Right kidney (tissue), 1 donor: ENCODE measurements at regions not wholly inside any gene's neighbourhood (a gene's known extent, or its start where the extent isn't known, plus 50 kb on each side); places are given as distances from the start of the nearest gene placed in this dataset.

Source experiments
- DNase-seq: peaks from one replicate; pipeline ENCODE4 v3.0.0-alpha.2; 2016

GRCh38 chrX:10902001-10902400, 209.1 kb upstream of the HCCS start:
- no peak for DNase-seq

- DNase-seq, result no peak
These were observed 207.6 kb upstream of the HCCS start for GRCh38 chrX:10903523-10903922.

- DNase-seq, result no peak
These were observed 206.9 kb upstream of the HCCS start for GRCh38 chrX:10904220-10904619.

- DNase-seq, result no peak
These were observed 204.3 kb upstream of the HCCS start for GRCh38 chrX:10906866-10907265.

GRCh38 chrX:10922159-10922558, 189.0 kb upstream of the HCCS start:
- no peak for DNase-seq

GRCh38 chrX:10922835-10923234, 188.3 kb upstream of the HCCS start:
- no peak for DNase-seq

GRCh38 chrX:10923466-10923865, 187.7 kb upstream of the HCCS start:
- DNase-seq, result no peak

GRCh38 chrX:10926404-10926803, 184.7 kb upstream of the HCCS start:
- no peak for DNase-seq

DNA sequence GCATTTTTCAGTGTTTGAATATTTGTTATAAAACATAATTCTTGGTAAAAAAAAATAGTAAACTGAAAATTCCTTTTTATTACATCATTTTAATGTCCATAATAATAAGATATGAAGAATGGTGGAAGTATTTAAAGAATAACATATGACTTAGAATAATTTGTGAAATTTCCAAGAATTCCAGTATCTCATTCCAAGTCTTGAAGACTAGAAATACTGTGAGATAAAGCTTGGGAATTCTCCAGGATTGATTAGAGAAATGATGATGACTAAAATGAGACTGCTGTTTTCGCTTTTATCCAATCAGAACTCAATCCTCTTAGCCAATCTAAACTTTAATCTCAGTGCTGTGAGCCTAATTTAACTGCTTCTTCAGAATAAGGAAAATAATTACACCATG, 184.2 kb upstream of the HCCS start:
- no peak for DNase-seq

DNA sequence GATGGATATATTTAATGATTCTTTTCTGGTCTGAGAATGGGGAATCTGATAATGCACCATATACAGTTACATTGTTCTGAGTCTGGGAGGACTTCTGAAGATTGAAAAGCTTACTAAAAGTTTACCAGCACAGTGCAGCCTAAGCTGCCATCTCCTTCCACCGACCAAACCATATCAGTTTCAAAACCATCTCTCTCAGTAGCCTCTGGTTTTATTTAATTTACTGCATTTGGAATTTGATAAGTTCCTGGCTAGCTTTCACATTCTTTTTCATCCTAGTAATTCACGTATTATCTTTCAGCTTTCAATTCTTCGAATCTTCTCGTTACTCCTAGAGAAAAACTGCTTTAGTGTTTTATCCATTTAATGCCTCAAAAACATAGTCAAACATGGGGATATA, 181.4 kb upstream of the HCCS start:
- no peak for DNase-seq

- DNase-seq, result no peak
These were observed 181.0 kb upstream of the HCCS start for GRCh38 chrX:10930151-10930550.

- DNase-seq, result no peak
These were observed 179.2 kb upstream of the HCCS start for GRCh38 chrX:10931976-10932375.

DNA sequence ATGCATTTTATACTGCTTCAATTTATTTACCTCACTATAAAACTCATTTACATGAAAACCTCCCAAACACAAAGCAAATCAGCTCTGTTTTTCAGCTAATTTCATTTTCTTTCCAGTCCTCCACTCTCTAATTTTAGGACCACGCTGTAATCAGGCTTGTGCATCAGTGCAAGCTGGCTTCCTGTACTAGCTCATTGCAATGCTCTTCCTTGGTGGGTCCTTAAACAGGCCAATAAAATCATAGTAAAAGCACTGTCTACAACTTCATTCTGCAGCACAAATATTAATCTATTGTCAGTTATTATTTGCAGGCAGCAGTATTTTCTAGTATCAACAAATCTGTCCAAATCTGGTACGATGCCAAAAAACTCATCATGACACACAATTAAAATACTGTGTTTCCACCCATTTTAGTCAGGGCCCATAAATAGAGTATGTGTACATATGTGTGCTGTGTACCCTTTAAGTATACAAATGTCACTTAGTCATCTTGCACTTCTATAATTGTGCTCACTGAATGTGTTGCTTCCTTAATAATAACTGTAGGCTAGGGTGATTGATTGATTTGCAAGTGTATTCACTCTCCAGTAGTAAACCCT, 178.2 kb upstream of the HCCS start:
- DNase-seq, result no peak

GRCh38 chrX:10935501-10935900, 175.6 kb upstream of the HCCS start:
- DNase-seq, result no peak

DNA sequence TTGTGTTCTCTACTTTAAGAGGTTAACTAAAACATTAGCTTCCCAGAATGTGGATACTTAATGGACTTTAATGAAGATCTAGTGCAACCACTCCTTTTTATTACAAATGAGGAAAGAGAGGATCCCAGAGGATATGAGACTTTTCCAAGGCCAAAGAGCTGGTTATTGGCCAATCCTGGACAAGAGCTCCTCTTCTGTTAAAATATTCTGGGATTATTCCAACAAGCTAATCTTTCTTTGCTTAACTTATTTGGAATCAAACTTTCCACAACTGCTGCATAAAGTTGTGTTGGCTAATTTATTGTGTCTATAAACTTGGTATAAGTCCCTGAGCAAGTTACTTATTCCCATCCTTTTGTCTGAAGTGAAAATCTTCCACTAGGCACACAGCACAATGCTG, 174.2 kb upstream of the HCCS start:
- no peak for DNase-seq

DNA sequence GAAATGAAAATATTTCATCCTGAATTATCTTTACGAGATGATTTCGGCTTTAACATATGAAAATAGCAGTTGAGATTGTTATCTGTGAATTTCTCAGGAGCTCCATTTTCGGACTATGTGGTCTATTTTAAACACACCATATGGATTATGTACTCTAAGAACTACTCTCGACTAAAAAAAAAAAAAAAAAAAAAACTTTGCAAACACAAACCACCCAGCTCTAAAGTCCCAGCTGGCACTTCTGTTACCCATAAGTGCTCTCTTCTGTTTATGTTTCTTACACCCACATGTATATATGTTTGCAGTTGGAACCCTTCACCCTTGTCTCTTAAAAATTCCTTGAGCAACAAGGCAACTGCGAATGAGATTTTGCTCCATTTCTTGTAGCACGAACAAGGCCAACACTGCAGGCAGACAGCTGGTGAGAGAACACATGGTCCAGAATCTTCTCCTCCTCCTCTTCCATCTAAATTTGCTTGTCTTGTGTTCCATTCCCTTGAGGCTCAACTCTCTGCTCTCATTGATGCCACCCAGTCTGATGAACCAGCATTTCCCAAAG, 172.7 kb upstream of the HCCS start:
- DNase-seq, result no peak

DNA sequence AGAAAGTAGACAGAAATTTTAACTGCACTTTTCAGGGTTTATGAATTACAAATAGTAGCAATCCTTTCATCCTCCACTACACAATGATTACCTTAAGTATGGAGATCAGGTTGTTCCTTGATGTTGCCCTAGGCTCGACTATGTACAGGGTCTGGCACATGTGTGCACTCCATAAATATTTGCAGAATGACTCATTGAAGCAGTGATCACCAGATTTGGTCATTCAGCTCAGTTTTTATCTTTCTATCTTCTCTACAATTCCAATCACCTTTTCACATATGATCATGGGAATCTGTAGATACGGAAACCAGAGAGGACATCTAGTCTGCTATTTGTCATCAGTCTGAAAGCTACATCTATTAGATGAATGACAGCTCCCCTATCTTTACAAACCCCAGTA, 171.7 kb upstream of the HCCS start:
- no peak for DNase-seq

DNA sequence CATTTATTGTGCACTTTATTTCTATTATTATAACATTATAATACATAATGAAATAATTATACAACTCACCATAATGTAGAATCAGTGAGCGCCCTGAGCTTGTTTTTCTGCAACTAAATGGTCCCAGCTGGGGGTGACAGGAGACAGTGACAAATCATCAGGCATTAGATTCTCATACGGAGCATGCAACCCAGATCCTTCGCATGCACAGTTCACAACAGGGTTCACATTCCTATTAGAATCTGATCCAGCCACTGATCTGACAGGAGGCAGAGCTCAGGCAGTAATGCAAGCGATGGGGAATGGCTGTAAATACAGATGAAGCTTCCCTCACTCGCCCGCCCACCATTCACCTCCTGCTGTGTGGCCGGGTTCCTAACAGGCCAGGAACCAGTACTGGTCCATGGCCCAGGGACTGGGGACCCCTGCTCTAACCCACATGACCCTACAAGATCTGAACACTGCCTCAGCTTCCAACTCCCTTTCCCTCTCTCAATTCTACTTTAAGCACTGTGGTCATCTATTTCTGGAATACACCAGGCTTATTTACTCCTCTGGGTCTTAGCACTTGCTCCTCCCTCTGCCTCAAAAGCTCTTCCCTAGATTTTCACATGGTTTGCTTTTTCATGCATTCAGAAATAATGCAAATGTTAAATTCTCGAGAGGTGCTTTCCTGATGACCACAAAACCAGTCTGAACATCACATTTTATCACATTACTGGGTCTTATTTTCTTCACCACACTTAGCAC, 166.8 kb upstream of the HCCS start:
- no peak for DNase-seq

DNA sequence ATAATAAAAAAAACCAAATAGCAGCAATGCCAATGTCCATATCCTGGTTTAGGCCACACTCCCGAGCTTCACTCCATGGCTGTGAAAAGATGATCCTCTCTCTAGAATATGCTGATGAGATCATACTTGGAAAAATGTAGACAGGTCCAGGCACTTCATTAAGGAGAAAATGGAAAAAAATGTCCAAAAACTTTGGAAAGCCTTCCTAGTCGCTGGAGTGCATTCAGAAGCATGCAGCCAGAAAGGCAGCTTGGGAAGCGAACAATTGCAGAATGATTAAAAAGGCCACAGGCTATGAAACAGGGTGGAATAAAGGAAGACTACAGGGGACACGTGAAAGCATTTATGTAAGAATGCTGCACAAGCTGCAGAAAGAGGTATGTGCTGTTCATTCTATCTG, 165.6 kb upstream of the HCCS start:
- DNase-seq, result no peak

- no peak for DNase-seq
These were observed 161.6 kb upstream of the HCCS start for GRCh38 chrX:10949541-10949940.

DNA sequence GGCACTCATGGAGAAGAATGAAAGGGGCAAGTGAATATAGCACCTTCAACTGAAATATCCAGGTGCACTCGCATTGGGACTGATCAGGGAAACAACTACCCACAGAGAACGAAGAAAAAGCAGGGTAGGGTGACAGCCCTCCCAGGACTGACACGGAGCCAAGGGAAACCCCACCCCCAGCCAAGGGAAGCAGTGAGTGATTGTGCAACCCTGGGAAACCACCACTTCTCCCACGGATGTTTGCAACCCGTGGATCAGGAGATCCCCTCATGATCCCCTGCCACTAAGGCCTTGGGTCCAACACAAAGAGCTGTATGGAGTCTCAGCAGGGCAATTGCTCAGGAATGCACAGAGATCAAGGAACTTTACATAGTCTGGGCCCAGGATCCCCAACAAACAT, 158.5 kb upstream of the HCCS start:
- no peak for DNase-seq

DNA sequence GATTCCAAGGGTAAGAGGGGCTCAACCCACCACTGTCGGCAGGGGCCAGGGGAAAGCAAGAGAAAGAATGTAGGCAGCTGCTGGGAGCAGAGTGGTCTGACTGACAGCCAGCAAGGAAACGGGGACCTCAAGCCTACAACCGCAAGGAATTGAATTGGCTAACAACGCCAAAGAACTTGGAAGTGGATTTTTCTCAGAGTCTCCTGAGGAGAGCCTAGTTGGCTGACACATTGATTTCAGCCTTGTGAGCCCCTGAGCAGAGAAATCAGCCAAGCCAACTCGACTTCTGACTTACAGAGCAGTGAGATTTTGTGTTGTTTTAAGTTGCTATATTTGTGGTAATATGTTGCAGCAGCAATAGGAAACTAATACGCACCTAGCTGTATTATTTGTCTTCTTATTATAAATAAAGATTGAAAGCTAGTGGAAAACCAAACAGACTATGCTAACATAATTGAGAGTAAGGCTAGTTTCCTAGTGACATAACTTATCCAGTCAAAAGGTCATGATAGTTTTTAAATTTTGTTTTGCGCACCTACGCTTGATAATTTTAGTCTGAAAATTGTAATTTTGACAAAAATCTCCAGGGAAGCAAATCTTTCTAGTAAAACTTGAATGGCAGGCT, 145.8 kb upstream of the HCCS start:
- no peak for DNase-seq

- no peak for DNase-seq
These were observed 145.1 kb upstream of the HCCS start for GRCh38 chrX:10966057-10966456.

DNA sequence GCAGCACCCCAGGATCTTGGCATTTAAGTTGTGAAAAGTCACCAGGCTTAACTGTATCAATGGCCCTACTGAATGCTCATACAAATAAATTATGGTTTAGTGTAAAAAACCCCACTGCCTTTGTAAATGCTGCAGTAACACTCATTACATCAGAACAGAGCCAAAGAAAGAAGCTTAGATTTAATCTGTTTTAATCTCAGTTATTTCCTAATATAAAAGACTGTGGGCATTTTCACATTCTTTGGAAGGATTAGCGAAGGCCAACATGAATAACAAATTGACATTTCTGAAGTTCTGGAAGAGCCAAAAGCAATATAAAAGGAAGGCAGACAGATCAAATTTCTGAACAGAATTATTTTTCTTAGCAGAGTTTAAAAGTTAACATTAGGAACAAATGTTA, 140.0 kb upstream of the HCCS start:
- DNase-seq, result no peak
